ENCODE measurements at regions not wholly inside any gene's neighbourhood (a gene's known extent, or its start where the extent isn't known, plus 50 kb on each side); places are given as distances from the start of the nearest gene placed in this dataset.

GRCh38 chr18:42437001-42437400 is 482.0 kb downstream of the PIK3C3 start:
- TF ChIP-seq, protein P1, sequence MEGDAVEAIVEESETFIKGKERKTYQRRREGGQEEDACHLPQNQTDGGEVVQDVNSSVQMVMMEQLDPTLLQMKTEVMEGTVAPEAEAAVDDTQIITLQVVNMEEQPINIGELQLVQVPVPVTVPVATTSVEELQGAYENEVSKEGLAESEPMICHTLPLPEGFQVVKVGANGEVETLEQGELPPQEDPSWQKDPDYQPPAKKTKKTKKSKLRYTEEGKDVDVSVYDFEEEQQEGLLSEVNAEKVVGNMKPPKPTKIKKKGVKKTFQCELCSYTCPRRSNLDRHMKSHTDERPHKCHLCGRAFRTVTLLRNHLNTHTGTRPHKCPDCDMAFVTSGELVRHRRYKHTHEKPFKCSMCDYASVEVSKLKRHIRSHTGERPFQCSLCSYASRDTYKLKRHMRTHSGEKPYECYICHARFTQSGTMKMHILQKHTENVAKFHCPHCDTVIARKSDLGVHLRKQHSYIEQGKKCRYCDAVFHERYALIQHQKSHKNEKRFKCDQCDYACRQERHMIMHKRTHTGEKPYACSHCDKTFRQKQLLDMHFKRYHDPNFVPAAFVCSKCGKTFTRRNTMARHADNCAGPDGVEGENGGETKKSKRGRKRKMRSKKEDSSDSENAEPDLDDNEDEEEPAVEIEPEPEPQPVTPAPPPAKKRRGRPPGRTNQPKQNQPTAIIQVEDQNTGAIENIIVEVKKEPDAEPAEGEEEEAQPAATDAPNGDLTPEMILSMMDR (conservative IDR thresholded peaks at IDR 0.05; ENCODE audit: low read depth, low read length): no peak

DNA sequence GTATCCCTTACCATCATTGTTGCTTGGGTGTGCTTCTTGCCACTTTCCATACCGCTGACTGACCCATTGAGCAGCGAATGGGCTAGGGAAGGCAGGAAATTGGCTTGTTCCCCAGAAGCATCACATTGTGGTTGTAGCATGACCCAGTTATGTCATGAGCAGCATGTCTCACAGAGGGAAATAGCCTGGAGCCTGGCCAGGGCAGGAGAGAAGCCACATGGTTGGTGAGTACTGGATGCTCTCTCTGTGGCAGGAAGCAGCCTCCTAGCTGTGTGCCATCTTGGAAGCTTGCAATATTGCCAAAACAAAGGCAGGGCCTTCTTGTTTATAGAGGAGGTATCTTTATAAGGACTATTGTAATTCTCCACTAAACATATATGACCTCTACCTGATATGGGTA is 482.6 kb downstream of the PIK3C3 start:
- DNase-seq (ENCODE audit: low read depth): peak; percentile 50
- TF ChIP-seq, protein P1 (conservative IDR thresholded peaks at IDR 0.05; ENCODE audit: low read depth, low read length): no peak
- H3K4me3 ChIP-seq (ENCODE audit: low read depth, low read length): no peak overlapping the region

More at GRCh38 chr18:42437001-42437400, 482.0 kb downstream of the PIK3C3 start:
- H3K4me3 ChIP-seq (ENCODE audit: low read depth, low read length): no peak overlapping the region
- DNase-seq (ENCODE audit: low read depth): no peak

DNA sequence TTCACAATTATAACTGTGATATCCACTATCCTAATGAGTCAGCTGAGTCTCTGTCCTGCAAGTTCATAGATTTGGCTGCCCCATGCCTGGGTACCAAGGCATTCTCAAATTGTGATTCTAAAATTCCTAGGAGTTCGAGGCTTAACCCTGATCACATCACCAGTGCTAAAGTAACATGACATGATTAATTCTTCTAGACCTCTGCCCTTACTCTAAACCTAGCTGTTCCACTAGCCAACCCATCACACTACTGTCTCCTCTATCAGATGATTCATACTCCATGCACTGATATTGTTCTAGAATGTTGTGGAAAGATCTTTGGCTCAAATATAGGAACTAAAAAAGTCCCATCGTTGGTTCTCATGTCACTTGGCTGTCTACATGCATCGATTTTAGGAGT is 487.6 kb downstream of the PIK3C3 start:
- TF ChIP-seq, protein P1 (conservative IDR thresholded peaks at IDR 0.05; ENCODE audit: low read depth, low read length): no peak
- no peak overlapping the region for H3K4me3 ChIP-seq (ENCODE audit: low read depth, low read length)
- no peak for DNase-seq (ENCODE audit: low read depth)

GRCh38 chr18:42444349-42444748 is 489.3 kb downstream of the PIK3C3 start:
- TF ChIP-seq, protein P1 (conservative IDR thresholded peaks at IDR 0.05; ENCODE audit: low read depth, low read length): no peak
- H3K4me3 ChIP-seq (ENCODE audit: low read depth, low read length): no peak overlapping the region
- no peak for DNase-seq (ENCODE audit: low read depth)

GRCh38 chr18:42445359-42445758 is 490.3 kb downstream of the PIK3C3 start:
- DNase-seq (ENCODE audit: low read depth): no peak
- TF ChIP-seq, protein P1 (conservative IDR thresholded peaks at IDR 0.05; ENCODE audit: low read depth, low read length): no peak
- H3K4me3 ChIP-seq (ENCODE audit: low read depth, low read length): no peak overlapping the region

DNA sequence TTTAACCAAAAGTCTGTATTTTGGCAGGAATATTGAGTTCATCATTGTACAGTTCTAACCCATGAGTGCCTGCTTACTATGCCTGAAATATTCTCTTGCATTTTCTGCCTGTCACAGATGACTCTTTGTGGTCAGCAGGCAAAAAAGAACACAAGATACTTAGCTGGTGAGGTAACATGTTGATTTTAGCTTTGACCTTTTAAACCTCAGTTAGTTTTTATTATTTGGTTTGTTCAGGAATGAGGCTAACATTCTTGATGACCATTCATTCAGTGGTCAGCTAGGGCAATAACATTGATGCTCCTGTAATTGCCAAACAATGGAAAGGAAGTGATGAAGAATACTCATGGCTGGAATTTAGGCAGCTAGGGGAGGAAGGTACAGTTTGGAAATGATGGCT is 491.2 kb downstream of the PIK3C3 start:
- peak; percentile 99 for DNase-seq (ENCODE audit: low read depth)
- TF ChIP-seq, protein P1 (conservative IDR thresholded peaks at IDR 0.05; ENCODE audit: low read depth, low read length): no peak
- H3K4me3 ChIP-seq (ENCODE audit: low read depth, low read length): no peak overlapping the region

- no peak overlapping the region for H3K4me3 ChIP-seq (ENCODE audit: low read depth, low read length)
- no peak for DNase-seq (ENCODE audit: low read depth)
- TF ChIP-seq, protein P1 (conservative IDR thresholded peaks at IDR 0.05; ENCODE audit: low read depth, low read length): no peak
Measured at GRCh38 chr18:42447688-42448087, 492.7 kb downstream of the PIK3C3 start.

Measured in epithelial cell of proximal tubule (primary cell).